Osteoblast (primary cell): ENCODE measurements at regions not wholly inside any gene's neighbourhood (a gene's known extent, or its start where the extent isn't known, plus 50 kb on each side); places are given as distances from the start of the nearest gene placed in this dataset.

Experiments used
- DNase-seq: peaks from one replicate; pipeline ENCODE4 v3.0.0; 2011; ENCODE audit warnings: low spot score, mixed read lengths; ENCODE audit not compliant: insufficient read length; ENCODE audit errors: missing footprints
- H2AFZ ChIP-seq: 2 replicates; pipeline ENCODE4 v1.6.0; 2011; ENCODE audit warnings: mild to moderate bottlenecking, low read length
- H3K27ac ChIP-seq: 2 replicates; pipeline ENCODE4 v1.5.1; 2011; ENCODE audit warnings: mild to moderate bottlenecking, low read depth, low read length, moderate library complexity
- H3K27me3 ChIP-seq: 2 replicates; pipeline ENCODE4 v1.6.0; 2012; ENCODE audit warnings: mild to moderate bottlenecking, control low read depth, inconsistent platforms, low read length, moderate library complexity; ENCODE audit not compliant: insufficient read depth
- H3K36me3 ChIP-seq: 2 replicates; pipeline ENCODE4 v1.5.1; 2011; ENCODE audit warnings: mild to moderate bottlenecking, low read length, control low read depth, moderate library complexity; ENCODE audit not compliant: insufficient read depth
- H3K4me1 ChIP-seq: 2 replicates; pipeline ENCODE4 v1.5.1; 2011; ENCODE audit warnings: mild to moderate bottlenecking, low read length, control low read depth, moderate library complexity; ENCODE audit not compliant: insufficient read depth
- H3K4me2 ChIP-seq: 2 replicates; pipeline ENCODE4 v1.6.0; 2011; ENCODE audit warnings: mild to moderate bottlenecking, low read length; ENCODE audit not compliant: insufficient read depth
- H3K4me3 ChIP-seq: fragments of 200-600 bp; sonication (generic); 3 replicates; pipeline ENCODE4 v1.5.1; 2012; ENCODE audit warnings: mild to moderate bottlenecking, low read length, inconsistent platforms; ENCODE audit not compliant: insufficient read depth
- H3K79me2 ChIP-seq: 2 replicates; pipeline ENCODE4 v1.6.0; 2012; ENCODE audit warnings: mild to moderate bottlenecking, low read length, control low read depth, inconsistent platforms; ENCODE audit not compliant: insufficient read depth
- H3K9me3 ChIP-seq: 2 replicates; pipeline ENCODE4 v1.5.1; 2011; ENCODE audit warnings: low read depth, low read length, control low read depth
- H4K20me1 ChIP-seq: 2 replicates; pipeline ENCODE4 v1.6.0; 2012; ENCODE audit warnings: mild to moderate bottlenecking, low read length, control low read depth; ENCODE audit not compliant: insufficient read depth
- TF ChIP-seq, protein P1 (sequence below): IDR thresholded peaks from 2 replicates; pipeline ENCODE4 v1.5.1; 2011; ENCODE audit warnings: mild to moderate bottlenecking, low read depth, low read length, moderate library complexity; ENCODE audit errors: extremely low read depth

DNA sequence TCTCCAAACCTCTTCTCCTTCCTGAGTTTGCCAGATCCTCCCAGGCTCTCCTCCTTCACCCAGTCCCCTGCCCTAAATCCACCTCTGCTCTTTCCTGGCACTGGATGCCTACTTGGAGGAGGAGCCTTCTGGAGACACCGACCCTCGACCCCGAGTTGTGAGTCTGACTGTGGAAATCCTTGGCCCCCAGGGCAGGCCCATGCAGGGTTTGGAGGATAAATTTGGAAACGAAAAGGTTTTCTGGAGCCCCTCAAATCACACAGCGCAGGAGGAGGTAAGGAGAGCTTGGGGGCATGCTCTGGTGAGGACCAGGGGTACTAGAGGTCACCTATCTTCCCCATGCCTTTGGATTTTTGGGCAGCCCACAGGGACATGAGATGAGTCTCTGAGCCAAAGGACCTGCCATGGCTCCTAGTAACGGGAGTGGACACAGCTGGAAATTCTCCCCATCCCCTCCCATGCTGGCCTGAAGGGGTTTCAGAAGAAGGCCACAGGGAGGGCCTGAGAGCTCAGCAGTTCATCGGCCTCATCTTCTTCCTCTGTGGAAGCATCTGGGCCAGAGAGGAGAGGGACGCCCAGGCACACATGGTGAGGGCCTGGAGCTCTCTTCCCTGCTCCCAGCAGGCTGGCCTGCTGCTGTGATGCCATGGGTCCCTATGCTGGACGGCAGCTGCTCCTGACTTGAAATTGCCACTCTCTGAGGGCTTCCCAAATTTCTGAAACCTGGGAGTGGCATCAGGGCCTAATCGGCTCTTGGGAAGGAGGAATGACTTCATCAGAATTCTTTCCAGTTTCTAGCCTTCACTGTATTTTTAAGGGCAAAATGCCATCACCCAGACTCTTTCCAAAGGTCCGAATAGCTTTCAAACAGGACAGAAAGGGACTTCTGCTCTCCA is 68.6 kb upstream of the ITGA11 start:
- TF ChIP-seq, protein P1, sequence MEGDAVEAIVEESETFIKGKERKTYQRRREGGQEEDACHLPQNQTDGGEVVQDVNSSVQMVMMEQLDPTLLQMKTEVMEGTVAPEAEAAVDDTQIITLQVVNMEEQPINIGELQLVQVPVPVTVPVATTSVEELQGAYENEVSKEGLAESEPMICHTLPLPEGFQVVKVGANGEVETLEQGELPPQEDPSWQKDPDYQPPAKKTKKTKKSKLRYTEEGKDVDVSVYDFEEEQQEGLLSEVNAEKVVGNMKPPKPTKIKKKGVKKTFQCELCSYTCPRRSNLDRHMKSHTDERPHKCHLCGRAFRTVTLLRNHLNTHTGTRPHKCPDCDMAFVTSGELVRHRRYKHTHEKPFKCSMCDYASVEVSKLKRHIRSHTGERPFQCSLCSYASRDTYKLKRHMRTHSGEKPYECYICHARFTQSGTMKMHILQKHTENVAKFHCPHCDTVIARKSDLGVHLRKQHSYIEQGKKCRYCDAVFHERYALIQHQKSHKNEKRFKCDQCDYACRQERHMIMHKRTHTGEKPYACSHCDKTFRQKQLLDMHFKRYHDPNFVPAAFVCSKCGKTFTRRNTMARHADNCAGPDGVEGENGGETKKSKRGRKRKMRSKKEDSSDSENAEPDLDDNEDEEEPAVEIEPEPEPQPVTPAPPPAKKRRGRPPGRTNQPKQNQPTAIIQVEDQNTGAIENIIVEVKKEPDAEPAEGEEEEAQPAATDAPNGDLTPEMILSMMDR = no peak
- DNase-seq = peak; percentile 71
- peaks cover 24% of the 10 kb centered on the region for H3K4me1 ChIP-seq
- no peaks in the 10 kb centered on the region for H3K9me3 ChIP-seq
- no peaks in the 10 kb centered on the region for H4K20me1 ChIP-seq
- H3K36me3 ChIP-seq = no peaks in the 10 kb centered on the region
- no peaks in the 10 kb centered on the region for H3K79me2 ChIP-seq
- peak overlapping the region; percentile 6 for H3K4me2 ChIP-seq
- H2AFZ ChIP-seq = peak overlapping the region; percentile 72
- no peak overlapping the region for H3K4me3 ChIP-seq
- no peak overlapping the region for H3K27ac ChIP-seq
- no peaks in the 10 kb centered on the region for H3K27me3 ChIP-seq

DNA sequence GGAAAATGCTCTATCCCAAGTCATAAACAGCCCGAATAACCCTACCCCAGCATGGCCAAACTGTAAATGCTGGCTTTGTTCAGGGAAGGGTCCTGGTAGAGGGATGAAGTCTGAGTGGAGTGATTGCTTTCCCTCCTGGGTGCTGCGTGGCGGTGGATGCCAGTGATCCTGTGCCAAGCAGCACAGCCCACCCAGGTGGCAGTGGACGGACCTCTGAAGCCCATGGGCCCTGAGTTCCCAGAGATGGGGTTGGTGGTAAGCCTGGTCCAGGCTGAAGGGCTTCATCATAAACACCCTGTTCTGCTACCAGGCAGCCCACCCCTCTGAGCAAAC is 69.3 kb upstream of the ITGA11 start:
- Histone ChIP-seq H3K4me1 (peaks cover 24% of the 10 kb centered on the region), H4K20me1 (no peaks in the 10 kb centered on the region), H3K27ac (no peak overlapping the region), H3K4me3 (no peak overlapping the region), H3K79me2 (no peaks in the 10 kb centered on the region), H3K27me3 (no peaks in the 10 kb centered on the region), H2AFZ (no peak overlapping the region), H3K4me2 (peak overlapping the region; percentile 6), H3K36me3 (no peaks in the 10 kb centered on the region), H3K9me3 (no peaks in the 10 kb centered on the region)
- no peak for DNase-seq
- TF ChIP-seq, protein P1 = no peak

DNA sequence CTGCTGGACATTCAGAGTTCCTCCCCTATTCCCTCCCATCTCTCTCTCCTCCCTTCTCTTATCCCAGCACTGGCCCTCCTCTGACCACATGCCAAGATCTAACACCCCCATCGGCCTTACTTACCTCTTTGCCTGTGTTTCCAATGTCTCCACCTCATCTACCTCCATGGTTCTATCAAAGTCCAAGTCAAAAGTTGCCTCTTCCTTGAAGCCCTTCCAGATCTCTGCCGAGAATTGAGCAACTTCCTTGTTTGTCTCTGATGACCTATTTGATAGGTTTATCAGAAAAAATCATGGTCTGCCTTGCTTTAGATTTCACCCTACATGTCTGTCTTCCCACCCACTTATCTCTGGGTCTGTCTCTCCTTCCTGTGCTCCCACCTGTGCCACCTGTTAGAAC is 69.7 kb upstream of the ITGA11 start:
- H2AFZ ChIP-seq = no peak overlapping the region
- H3K27me3 ChIP-seq = no peaks in the 10 kb centered on the region
- H4K20me1 ChIP-seq = no peaks in the 10 kb centered on the region
- H3K4me2 ChIP-seq = no peak overlapping the region
- DNase-seq = peak; percentile 19
- no peaks in the 10 kb centered on the region for H3K9me3 ChIP-seq
- no peak overlapping the region for H3K4me3 ChIP-seq
- H3K36me3 ChIP-seq = no peaks in the 10 kb centered on the region
- TF ChIP-seq, protein P1 = no peak
- peaks cover 24% of the 10 kb centered on the region for H3K4me1 ChIP-seq
- no peaks in the 10 kb centered on the region for H3K79me2 ChIP-seq
- H3K27ac ChIP-seq = no peak overlapping the region

DNA sequence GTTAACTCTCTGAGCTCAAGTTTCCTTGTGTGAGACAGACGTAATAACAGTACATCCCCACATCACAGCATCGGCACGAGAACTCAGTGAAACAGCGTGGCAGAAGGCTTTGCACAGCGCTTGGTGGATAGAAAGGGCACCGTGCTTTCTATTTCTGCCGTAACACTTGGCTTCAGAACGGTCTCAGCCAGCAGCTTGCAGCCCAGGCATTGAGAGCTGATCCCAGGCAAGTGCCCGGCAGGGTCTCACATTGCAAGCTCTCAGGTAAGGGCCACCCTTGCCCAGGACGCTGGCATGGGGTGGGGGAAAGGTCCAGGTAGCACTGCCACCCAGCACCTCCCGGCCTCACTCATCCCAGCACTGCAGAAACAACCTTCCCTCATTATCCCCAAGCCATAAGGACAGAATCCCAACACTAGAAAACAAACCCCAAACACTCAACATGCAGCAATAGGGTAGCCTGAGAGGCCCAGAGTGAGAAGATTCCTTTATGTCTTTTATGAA is 70.5 kb upstream of the ITGA11 start:
- Histone ChIP-seq H3K4me1 (peaks cover 20% of the 10 kb centered on the region), H4K20me1 (no peaks in the 10 kb centered on the region), H3K9me3 (no peaks in the 10 kb centered on the region), H3K36me3 (no peaks in the 10 kb centered on the region), H3K4me2 (no peak overlapping the region), H3K27me3 (no peaks in the 10 kb centered on the region), H3K27ac (no peak overlapping the region), H3K4me3 (no peak overlapping the region), H3K79me2 (no peaks in the 10 kb centered on the region), H2AFZ (no peak overlapping the region)
- TF ChIP-seq, protein P1 = no peak
- DNase-seq = no peak
